A549 (cell line): ENCODE measurements at regions not wholly inside any gene's neighbourhood (a gene's known extent, or its start where the extent isn't known, plus 50 kb on each side); places are given as distances from the start of the nearest gene placed in this dataset.

Experiments
- ATAC-seq, 2 experiments: fragments of 200-7000 bp in 1 of 2; fragments of >200 bp in 1 of 2; cut with Nextera tagmentation in 1 of 2; cut with Tn5 transposase in 1 of 2; 3 replicates each; pipeline versions ENCODE4 v1.8.0 to v1.9.1; 2018 to 2020; ENCODE audit warnings: mild to moderate bottlenecking in 1 of 2, moderate library complexity in 1 of 2
- CTCF ChIA-PET: fragments of 300-600 bp; sonication (Branson Sonifier 250); formaldehyde crosslinking; extraction: SDS; loops from one replicate; lab custom pipeline; 2021; ENCODE audit warnings: antibody characterized with exemption, inconsistent platforms; lab: Yijun Ruan, JAX
- POLR2A ChIA-PET: fragments of 350-600 bp; formaldehyde crosslinking; extraction: SDS; loops from one replicate; lab custom pipeline; 2021; ENCODE audit warnings: antibody characterized with exemption, inconsistent platforms; lab: Yijun Ruan, JAX
- DNase-seq, 2 experiments: peaks; one replicate each; pipeline versions ENCODE4 v3.0.0 to v3.0.0-alpha.2; 2011 to 2016; ENCODE audit warnings: low read depth in 1 of 2, low spot score in 1 of 2
- FAIRE-seq: peaks from 2 replicates; lab custom pipeline; 2011; peaks lifted over from hg19 to GRCh38; lab: Jason Lieb, UNC
- H3K27ac ChIP-seq, 2 experiments: fragments of >200 bp; sonication (Bioruptor Twin); formaldehyde crosslinking; 3 replicates each; pipeline ENCODE4 v1.5.1; 2016 to 2017
- H3K4me1 ChIP-seq: fragments of >200 bp; sonication (Bioruptor Twin); formaldehyde crosslinking; 3 replicates; pipeline ENCODE4 v1.6.1; 2016
- H3K4me2 ChIP-seq: fragments of >200 bp; sonication (Bioruptor Twin); formaldehyde crosslinking; 3 replicates; pipeline ENCODE4 v1.6.1; 2016
- H3K4me3 ChIP-seq: fragments of >200 bp; sonication (Bioruptor Twin); formaldehyde crosslinking; 3 replicates; pipeline ENCODE4 v1.5.1; 2016
- H3K9me3 ChIP-seq: fragments of >200 bp; sonication (Bioruptor Twin); formaldehyde crosslinking; 3 replicates; pipeline ENCODE4 v1.6.1; 2016
- CHD2 ChIP-seq: fragments of 150-350 bp; IDR thresholded peaks from 2 replicates; pipeline ENCODE4 v1.6.1; 2014; ENCODE audit warnings: low read length; ENCODE audit not compliant: partially characterized antibody
- E2F6 ChIP-seq: IDR thresholded peaks from 2 replicates; pipeline ENCODE4 v1.6.1; 2012; ENCODE audit warnings: low read depth, borderline replicate concordance
- EHMT2 ChIP-seq: fragments of 200-600 bp; sonication (generic); IDR thresholded peaks from 2 replicates; pipeline ENCODE4 v1.6.1; 2016; ENCODE audit warnings: antibody characterized with exemption, low read depth, mild to moderate bottlenecking, moderate library complexity
- ELK1 ChIP-seq: fragments of 150-350 bp; IDR thresholded peaks from 2 replicates; pipeline ENCODE4 v1.6.1; 2014; ENCODE audit warnings: low read depth, mild to moderate bottlenecking, low read length
- EP300 ChIP-seq, 2 experiments: fragments of >200 bp; sonication (Bioruptor Twin); formaldehyde crosslinking; IDR thresholded peaks; 2 replicates in 1 of 2; 3 replicates in 1 of 2; pipeline ENCODE4 v1.6.1; 2016 to 2017
- ESRRA ChIP-seq: fragments of 150-350 bp; IDR thresholded peaks from 2 replicates; pipeline ENCODE4 v1.6.1; 2014; ENCODE audit warnings: mild to moderate bottlenecking, low read length, borderline replicate concordance
- GATA3 ChIP-seq: IDR thresholded peaks from 2 replicates; pipeline ENCODE4 v1.6.1; 2012; ENCODE audit warnings: borderline replicate concordance
- HDAC2 ChIP-seq: fragments of 200-600 bp; sonication (generic); IDR thresholded peaks from 2 replicates; pipeline ENCODE4 v1.6.1; 2016
- HOXA7 ChIP-seq: fragments of 250-450 bp; sonication (Bioruptor Pico); IDR thresholded peaks from 2 replicates; pipeline ENCODE4 v1.5.0; 2020; ENCODE audit warnings: mild to moderate bottlenecking, moderate library complexity
- HOXB5 ChIP-seq: fragments of 250-450 bp; sonication (Bioruptor Pico); IDR thresholded peaks from 2 replicates; pipeline ENCODE4 v1.5.0; 2020; ENCODE audit warnings: mild to moderate bottlenecking, moderate library complexity
- KDM1A ChIP-seq: fragments of 200-600 bp; sonication (generic); IDR thresholded peaks from 2 replicates; pipeline ENCODE4 v1.6.1; 2016; ENCODE audit warnings: low read depth, mild to moderate bottlenecking
- KDM5A ChIP-seq: fragments of 200-600 bp; sonication (generic); IDR thresholded peaks from 2 replicates; pipeline ENCODE4 v1.6.1; 2016; ENCODE audit warnings: antibody characterized with exemption, mild to moderate bottlenecking
- MAX ChIP-seq: IDR thresholded peaks from 2 replicates; pipeline ENCODE4 v1.6.1; 2012
- MAZ ChIP-seq: fragments of 150-350 bp; IDR thresholded peaks from 2 replicates; pipeline ENCODE4 v1.6.1; 2014; ENCODE audit warnings: antibody characterized with exemption, low read depth, low read length, borderline replicate concordance
- NPAS2 ChIP-seq: fragments of 250-450 bp; sonication (Bioruptor Pico); IDR thresholded peaks from 2 replicates; pipeline ENCODE4 v1.8.0; 2022; ENCODE audit warnings: mild to moderate bottlenecking, moderate library complexity, borderline replicate concordance
- POLR2AphosphoS2 ChIP-seq: conservative IDR thresholded peaks from 2 replicates; pipeline ENCODE4 v1.6.1; 2012; ENCODE audit warnings: low read length, improper control_type of control experiment, inconsistent platforms
- TFCP2L1 ChIP-seq: fragments of 250-450 bp; sonication (Bioruptor Pico); IDR thresholded peaks from 2 replicates; pipeline ENCODE4 v1.5.0; 2021; ENCODE audit warnings: mild to moderate bottlenecking
- WGBS: methylation state at CpG from one replicate; pipeline ENCODE4 v1.1.6; 2017; ENCODE audit errors: missing lambda C conversion rate; 5-methylcytosine and 5-hydroxymethylcytosine counted together

- 31% methylated on average over 4 of the region's 4 CpGs for WGBS
- peak in 1 of 2 experiments; percentile 49; a peak in 3 of 6 replicates for ATAC-seq
- Histone ChIP-seq H3K9me3 (no peaks in the 10 kb centered on the region; the same call in 2 of the 3 replicates), H3K4me2 (no peak overlapping the region), H3K4me1 (0 out of 3 replicates have a peak, but pooled peaks cover 8% of the 10 kb centered on the region), H3K27ac (peak overlapping the region in 1 of 2 experiments; percentile 33; a peak in 1 of 6 replicates), H3K4me3 (no peak overlapping the region)
- ChIA-PET POLR2A (no interaction called here), CTCF (interaction anchor here (0.9 to 4.9 kb wide), 6 partner anchors 12 to 404 kb away, joined by 3 to 18 read pairs (median 6); no protein-coding TSS in a partner anchor)
- no peak for TF ChIP-seq ELK1
- TF ChIP-seq HOXA7 (CRISPR knock-in tag), result no peak
- TF ChIP-seq E2F6, result no peak
- TF ChIP-seq POLR2AphosphoS2, result no peak
- no peak for TF ChIP-seq KDM5A
- no peak for TF ChIP-seq EHMT2
- TF ChIP-seq CHD2, result no peak
- TF ChIP-seq NPAS2 (CRISPR knock-in tag), result no peak
- no peak for DNase-seq
- no peak for FAIRE-seq
Observed at GRCh38 chr2:71950256-71951082, 197.2 kb downstream of the CYP26B1 start.

GRCh38 chr2:71949537-71949798 lies 198.2 kb downstream of the CYP26B1 start:
- WGBS, result 55% methylated on average over 3 of the region's 3 CpGs
- Histone ChIP-seq H3K4me2 (no peak overlapping the region), H3K4me1 (0 out of 3 replicates have a peak, but pooled peaks cover 8% of the 10 kb centered on the region), H3K4me3 (no peak overlapping the region), H3K27ac (peak overlapping the region in 1 of 2 experiments; percentile 15; a peak in 1 of 6 replicates), H3K9me3 (no peaks in the 10 kb centered on the region)
- CTCF ChIA-PET, result interaction anchor here (1.8 to 4.9 kb wide), 2 partner anchors 13 to 25 kb away, joined by 7 to 18 read pairs; no protein-coding TSS in a partner anchor
- POLR2A ChIA-PET, result no interaction called here
- DNase-seq, result no peak
- no peak for FAIRE-seq
- no peak for ATAC-seq
- TF ChIP-seq CHD2 (no peak), KDM1A (no peak), HOXB5 (CRISPR knock-in tag) (no peak), MAX (no peak), POLR2AphosphoS2 (no peak), EP300 (IDR thresholded peaks at IDR 0.05) (no peak), HOXA7 (CRISPR knock-in tag) (no peak), ELK1 (no peak), HDAC2 (no peak), MAZ (no peak), GATA3 (no peak), ESRRA (no peak)

GRCh38 chr2:71948781-71949536 lies 198.7 kb downstream of the CYP26B1 start:
- 66% methylated on average over 11 of the region's 11 CpGs for WGBS
- Histone ChIP-seq H3K27ac (peak overlapping the region in 1 of 2 experiments; percentile 15; a peak in 1 of 6 replicates), H3K9me3 (no peaks in the 10 kb centered on the region), H3K4me2 (no peak overlapping the region), H3K4me1 (0 out of 3 replicates have a peak, but pooled peaks cover 8% of the 10 kb centered on the region), H3K4me3 (no peak overlapping the region)
- FAIRE-seq (no peak), DNase-seq (no peak), ATAC-seq (peak in 1 of 2 experiments; percentile 58; a peak in 3 of 6 replicates)
- TF ChIP-seq EP300 (IDR thresholded peaks at IDR 0.05), result peak in 1 of 2 experiments; percentile 12; a peak in 1 of 5 replicates
- TF ChIP-seq TFCP2L1 (CRISPR knock-in tag), result no peak
- ChIA-PET CTCF (interaction anchor here (4.9 kb wide), 1 partner anchor 25 kb away, joined by 18 read pairs; no protein-coding TSS in a partner anchor), POLR2A (no interaction called here)
